ENCODE measurements at regions not wholly inside any gene's neighbourhood (a gene's known extent, or its start where the extent isn't known, plus 50 kb on each side); places are given as distances from the start of the nearest gene placed in this dataset.

DNA sequence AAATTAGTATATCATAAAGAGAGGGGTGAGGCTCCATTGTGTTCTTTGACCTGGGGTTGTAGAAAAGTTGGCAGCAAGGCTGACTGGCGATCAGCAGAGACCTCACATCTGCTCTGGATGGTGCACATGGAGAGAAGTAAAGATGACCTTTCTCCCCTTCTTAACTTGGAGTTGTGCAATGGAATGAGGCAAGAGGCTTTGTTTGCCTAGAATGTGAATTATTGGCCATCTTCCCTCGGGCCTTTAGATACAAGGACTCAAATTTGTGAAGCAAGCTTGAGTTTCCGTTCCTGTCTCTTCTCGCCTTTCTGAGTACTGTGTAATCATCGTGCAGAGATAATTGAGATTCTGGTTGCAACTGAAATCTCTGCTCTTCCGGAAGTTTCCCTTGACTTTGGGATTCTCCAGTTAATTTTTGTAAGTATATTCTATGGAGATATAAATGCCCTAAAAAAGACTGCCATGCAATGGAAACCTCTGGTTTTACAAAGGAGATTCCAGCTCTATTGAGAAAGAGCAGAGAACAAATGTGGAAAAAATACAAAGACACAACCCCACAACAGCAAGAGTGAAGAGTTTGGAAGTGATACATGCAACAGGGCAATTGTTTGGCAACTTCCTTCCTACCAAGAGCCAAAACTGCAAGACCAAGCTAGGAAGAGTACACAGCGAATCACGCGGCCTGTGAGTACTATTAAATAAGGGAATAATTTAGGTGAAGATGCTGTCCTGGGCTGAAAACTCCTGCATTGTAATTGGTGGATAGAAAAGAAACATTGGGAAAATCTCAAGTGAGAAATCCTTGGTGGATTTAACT is 542.3 kb upstream of the NRP1 start:
- dilution Hi-C loops (cut with MboI; ENCODE audit: extremely low pct_ligation_motif_present, low sequenced_read_pairs) = no loop called here
- FAIRE-seq = peak; percentile 9
- H3K27ac ChIP-seq (ENCODE audit: control insufficient read depth, insufficient read depth, low read length) = no peak overlapping the region

DNA sequence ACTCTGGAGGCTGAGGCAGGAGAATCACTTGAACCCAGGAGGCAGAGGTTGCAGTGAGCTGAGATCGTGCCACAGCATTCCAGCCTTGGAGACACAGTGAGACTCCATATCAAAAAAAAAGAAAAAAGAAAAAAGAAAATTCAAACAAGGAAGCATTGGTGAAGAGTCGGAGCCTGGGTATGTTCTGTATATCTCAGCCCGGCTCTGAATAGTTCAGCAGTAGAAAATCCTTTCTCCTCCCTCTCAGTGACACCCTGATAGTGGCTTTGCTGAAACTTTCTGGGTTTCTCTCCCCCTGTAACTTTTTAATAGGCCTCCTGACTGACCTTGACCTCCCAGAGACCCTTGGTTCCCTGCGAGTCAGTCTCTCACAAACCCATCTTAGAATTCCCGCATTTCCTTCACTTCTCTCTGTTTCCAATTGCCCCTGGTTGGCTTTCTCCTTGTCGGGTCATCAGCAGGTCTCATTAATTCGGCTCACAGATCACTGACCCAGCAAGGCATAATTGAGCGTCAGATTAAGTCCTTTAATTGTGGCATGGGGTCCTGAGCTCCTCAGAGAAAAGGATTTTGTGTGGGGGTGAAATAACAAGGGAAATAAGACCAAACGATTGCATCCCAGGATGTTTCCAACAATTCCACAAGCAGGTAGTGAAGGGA is 541.6 kb upstream of the NRP1 start:
- no peaks in the 10 kb centered on the region for H3K36me3 ChIP-seq (ENCODE audit: control insufficient read depth in 2 of 2, extremely low read depth in 1 of 2, insufficient read depth in 2 of 2, low read length in 2 of 2)
- H3K4me3 ChIP-seq (ENCODE audit: control insufficient read depth in 2 of 3, extremely low read depth in 1 of 3, insufficient read depth in 2 of 3, low read depth in 1 of 3, low read length in 3 of 3) = no peak overlapping the region
- dilution Hi-C loops (cut with MboI; ENCODE audit: extremely low pct_ligation_motif_present, low sequenced_read_pairs) = no loop called here
- H3K27ac ChIP-seq (ENCODE audit: control insufficient read depth, insufficient read depth, low read length) = no peak overlapping the region
- TF ChIP-seq, protein P1, sequence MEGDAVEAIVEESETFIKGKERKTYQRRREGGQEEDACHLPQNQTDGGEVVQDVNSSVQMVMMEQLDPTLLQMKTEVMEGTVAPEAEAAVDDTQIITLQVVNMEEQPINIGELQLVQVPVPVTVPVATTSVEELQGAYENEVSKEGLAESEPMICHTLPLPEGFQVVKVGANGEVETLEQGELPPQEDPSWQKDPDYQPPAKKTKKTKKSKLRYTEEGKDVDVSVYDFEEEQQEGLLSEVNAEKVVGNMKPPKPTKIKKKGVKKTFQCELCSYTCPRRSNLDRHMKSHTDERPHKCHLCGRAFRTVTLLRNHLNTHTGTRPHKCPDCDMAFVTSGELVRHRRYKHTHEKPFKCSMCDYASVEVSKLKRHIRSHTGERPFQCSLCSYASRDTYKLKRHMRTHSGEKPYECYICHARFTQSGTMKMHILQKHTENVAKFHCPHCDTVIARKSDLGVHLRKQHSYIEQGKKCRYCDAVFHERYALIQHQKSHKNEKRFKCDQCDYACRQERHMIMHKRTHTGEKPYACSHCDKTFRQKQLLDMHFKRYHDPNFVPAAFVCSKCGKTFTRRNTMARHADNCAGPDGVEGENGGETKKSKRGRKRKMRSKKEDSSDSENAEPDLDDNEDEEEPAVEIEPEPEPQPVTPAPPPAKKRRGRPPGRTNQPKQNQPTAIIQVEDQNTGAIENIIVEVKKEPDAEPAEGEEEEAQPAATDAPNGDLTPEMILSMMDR (optimal IDR thresholded peaks at IDR 0.05 in 1 of 3, IDR thresholded peaks at IDR 0.05 in 1 of 3, conservative IDR thresholded peaks at IDR 0.05 in 1 of 3; ENCODE audit: extremely low read depth in 1 of 3, insufficient read depth in 2 of 3, low read length in 3 of 3) = no peak
- TF ChIP-seq EZH2 (IDR thresholded peaks at IDR 0.05; ENCODE audit: low read length) = no peak
- H4K20me1 ChIP-seq (ENCODE audit: control insufficient read depth, extremely low read depth, insufficient read depth, low read length) = no peaks in the 10 kb centered on the region
- no peaks in the 10 kb centered on the region for H3K27me3 ChIP-seq (ENCODE audit: control insufficient read depth, extremely low read depth, insufficient read depth, low read length)
- no peak overlapping the region for H3K4me2 ChIP-seq (ENCODE audit: control insufficient read depth, extremely low read depth, insufficient read depth, low read depth, low read length)
- FAIRE-seq (no peak), DNase-seq (ENCODE audit: low read depth, low spot score) (no peak)
- H3K79me2 ChIP-seq (ENCODE audit: control insufficient read depth, insufficient read depth, low read length) = no peaks in the 10 kb centered on the region
- no peaks in the 10 kb centered on the region for H3K9me3 ChIP-seq (ENCODE audit: control insufficient read depth, low read depth, low read length)
- H3K9ac ChIP-seq (ENCODE audit: control insufficient read depth, extremely low read depth, insufficient read depth, low read length) = no peak overlapping the region
- H2AFZ ChIP-seq (ENCODE audit: control insufficient read depth, low read length) = no peak overlapping the region
- H3K4me1 ChIP-seq (ENCODE audit: control insufficient read depth, extremely low read depth, insufficient read depth, low read length) = no peaks in the 10 kb centered on the region
- no peaks in the 10 kb centered on the region for H3K9me1 ChIP-seq (ENCODE audit: control insufficient read depth, extremely low read depth, insufficient read depth, low read length)

More for the DNA sequence above, 542.3 kb upstream of the NRP1 start:
- Histone ChIP-seq H3K4me1 (ENCODE audit: control insufficient read depth, extremely low read depth, insufficient read depth, low read length) (no peaks in the 10 kb centered on the region), H3K4me2 (ENCODE audit: control insufficient read depth, extremely low read depth, insufficient read depth, low read depth, low read length) (no peak overlapping the region), H4K20me1 (ENCODE audit: control insufficient read depth, extremely low read depth, insufficient read depth, low read length) (no peaks in the 10 kb centered on the region), H2AFZ (ENCODE audit: control insufficient read depth, low read length) (no peak overlapping the region), H3K79me2 (ENCODE audit: control insufficient read depth, insufficient read depth, low read length) (no peaks in the 10 kb centered on the region), H3K4me3 (ENCODE audit: control insufficient read depth in 2 of 3, extremely low read depth in 1 of 3, insufficient read depth in 2 of 3, low read depth in 1 of 3, low read length in 3 of 3) (no peak overlapping the region), H3K27me3 (ENCODE audit: control insufficient read depth, extremely low read depth, insufficient read depth, low read length) (no peaks in the 10 kb centered on the region), H3K9ac (ENCODE audit: control insufficient read depth, extremely low read depth, insufficient read depth, low read length) (no peak overlapping the region), H3K36me3 (ENCODE audit: control insufficient read depth in 2 of 2, extremely low read depth in 1 of 2, insufficient read depth in 2 of 2, low read length in 2 of 2) (no peaks in the 10 kb centered on the region), H3K9me1 (ENCODE audit: control insufficient read depth, extremely low read depth, insufficient read depth, low read length) (no peaks in the 10 kb centered on the region), H3K9me3 (ENCODE audit: control insufficient read depth, low read depth, low read length) (no peaks in the 10 kb centered on the region)
- TF ChIP-seq EZH2 (IDR thresholded peaks at IDR 0.05; ENCODE audit: low read length) = no peak
- TF ChIP-seq, protein P1 (optimal IDR thresholded peaks at IDR 0.05 in 1 of 3, IDR thresholded peaks at IDR 0.05 in 1 of 3, conservative IDR thresholded peaks at IDR 0.05 in 1 of 3; ENCODE audit: extremely low read depth in 1 of 3, insufficient read depth in 2 of 3, low read length in 3 of 3) = no peak
- DNase-seq (ENCODE audit: low read depth, low spot score) = no peak

All from keratinocyte (primary cell).